HEK293 (cell line): ENCODE measurements at regions not wholly inside any gene's neighbourhood (a gene's known extent, or its start where the extent isn't known, plus 50 kb on each side); places are given as distances from the start of the nearest gene placed in this dataset.

ENCODE experiments used
- CTCF ChIA-PET: fragments of 350-600 bp; formaldehyde crosslinking; extraction: SDS; loops from one replicate; lab custom pipeline; 2021; ENCODE audit warnings: antibody characterized with exemption; lab: Yijun Ruan, JAX
- POLR2A ChIA-PET: fragments of 300-600 bp; formaldehyde crosslinking; extraction: SDS; loops from one replicate; lab custom pipeline; 2020; ENCODE audit warnings: antibody characterized with exemption, inconsistent platforms; lab: Yijun Ruan, JAX
- H3K27ac ChIP-seq: fragments of 200-500 bp; sonication (Bioruptor generic); 2 replicates; pipeline ENCODE4 v1.5.1; 2014; ENCODE audit warnings: low read depth, low read length, control low read depth, inconsistent platforms; ENCODE audit errors: extremely low read depth
- H3K36me3 ChIP-seq, 2 experiments: fragments of 200-500 bp in 1 of 2; sonication (Bioruptor generic) in 1 of 2; 1 replicate in 1 of 2; 2 replicates in 1 of 2; pipeline ENCODE4 v1.5.1; 2014 to 2017; ENCODE audit warnings: inconsistent platforms in 2 of 2, low read length in 2 of 2; ENCODE audit not compliant: control insufficient read depth in 2 of 2, insufficient read depth in 1 of 2
- H3K4me1 ChIP-seq: fragments of 200-500 bp; sonication (Bioruptor generic); 2 replicates; pipeline ENCODE4 v1.5.1; 2014; ENCODE audit warnings: mild to moderate bottlenecking, low read length, inconsistent platforms; ENCODE audit not compliant: control insufficient read depth, insufficient read depth
- H3K4me3 ChIP-seq: 2 replicates; pipeline ENCODE4 v1.5.1; 2011; ENCODE audit warnings: low read depth, mild to moderate bottlenecking, control low read depth, low read length, moderate library complexity
- H3K9me3 ChIP-seq: fragments of 200-500 bp; sonication (Bioruptor generic); 2 replicates; pipeline ENCODE4 v1.5.1; 2014; ENCODE audit warnings: low read depth, low read length, inconsistent platforms; ENCODE audit not compliant: control insufficient read depth, insufficient read depth
- GLIS1 ChIP-seq: fragments of 450-650 bp; formaldehyde crosslinking; IDR thresholded peaks from 2 replicates; pipeline ENCODE4 v1.5.1; 2016; ENCODE audit warnings: missing biosample characterization, missing genetic modification characterization
- HOXA7 ChIP-seq: sonication (generic); formaldehyde crosslinking; IDR thresholded peaks from 2 replicates; pipeline ENCODE4 v1.8.1; 2022; ENCODE audit warnings: missing genetic modification reagents, borderline replicate concordance
- HOXC10 ChIP-seq: sonication (generic); formaldehyde crosslinking; IDR thresholded peaks from 2 replicates; pipeline ENCODE4 v1.8.1; 2023; ENCODE audit warnings: mild to moderate bottlenecking, missing genetic modification reagents
- MEIS1 ChIP-seq: sonication (generic); formaldehyde crosslinking; IDR thresholded peaks from 2 replicates; pipeline ENCODE4 v1.8.1; 2022; ENCODE audit warnings: missing genetic modification reagents, mild to moderate bottlenecking, borderline replicate concordance
- SP3 ChIP-seq: fragments of 450-650 bp; formaldehyde crosslinking; IDR thresholded peaks from 2 replicates; pipeline ENCODE4 v1.5.1; 2016; ENCODE audit warnings: missing biosample characterization, missing genetic modification characterization
- YY2 ChIP-seq: fragments of 450-650 bp; formaldehyde crosslinking; IDR thresholded peaks from 2 replicates; pipeline ENCODE4 v1.5.1; 2016; ENCODE audit warnings: missing biosample characterization, missing genetic modification characterization
- ZBTB1 ChIP-seq: fragments of 450-650 bp; formaldehyde crosslinking; IDR thresholded peaks from 2 replicates; pipeline ENCODE4 v1.5.1; 2016; ENCODE audit warnings: missing biosample characterization, missing genetic modification characterization
- ZNF132 ChIP-seq: fragments of 450-650 bp; formaldehyde crosslinking; IDR thresholded peaks from 2 replicates; pipeline ENCODE4 v1.5.1; 2017; ENCODE audit warnings: missing biosample characterization, missing genetic modification characterization, borderline replicate concordance
- ZNF157 ChIP-seq: fragments of 450-650 bp; formaldehyde crosslinking; IDR thresholded peaks from 2 replicates; pipeline ENCODE4 v1.5.1; 2016; ENCODE audit warnings: missing biosample characterization, missing genetic modification characterization
- ZNF174 ChIP-seq: fragments of 450-650 bp; formaldehyde crosslinking; IDR thresholded peaks from 2 replicates; pipeline ENCODE4 v1.5.0; 2017; ENCODE audit warnings: missing biosample characterization, mild to moderate bottlenecking, missing genetic modification characterization
- ZNF19 ChIP-seq: fragments of 450-650 bp; formaldehyde crosslinking; IDR thresholded peaks from 2 replicates; pipeline ENCODE4; 2016; ENCODE audit warnings: missing biosample characterization, missing genetic modification characterization, low read depth
- ZNF23 ChIP-seq: fragments of 450-650 bp; formaldehyde crosslinking; IDR thresholded peaks from 2 replicates; pipeline ENCODE4 v1.5.1; 2016; ENCODE audit warnings: missing biosample characterization, missing genetic modification characterization, borderline replicate concordance
- ZNF248 ChIP-seq: fragments of 450-650 bp; formaldehyde crosslinking; IDR thresholded peaks from 2 replicates; pipeline ENCODE4 v1.5.1; 2017; ENCODE audit warnings: missing biosample characterization, missing genetic modification characterization
- ZNF324 ChIP-seq: fragments of 450-650 bp; formaldehyde crosslinking; IDR thresholded peaks from 2 replicates; pipeline ENCODE4 v1.5.1; 2016; ENCODE audit warnings: missing biosample characterization, missing genetic modification characterization
- ZNF335 ChIP-seq: fragments of 450-650 bp; formaldehyde crosslinking; conservative IDR thresholded peaks from 2 replicates; pipeline ENCODE4 v1.5.1; 2016; ENCODE audit warnings: missing biosample characterization, missing genetic modification characterization
- ZNF341 ChIP-seq: fragments of 450-650 bp; formaldehyde crosslinking; IDR thresholded peaks from 2 replicates; pipeline ENCODE4; 2016; ENCODE audit warnings: low read depth, missing biosample characterization, missing genetic modification characterization
- ZNF416 ChIP-seq: fragments of 450-650 bp; formaldehyde crosslinking; IDR thresholded peaks from 2 replicates; pipeline ENCODE4 v1.5.1; 2016; ENCODE audit warnings: missing biosample characterization, missing genetic modification characterization
- ZNF514 ChIP-seq: fragments of 450-650 bp; formaldehyde crosslinking; IDR thresholded peaks from 2 replicates; pipeline ENCODE4 v1.5.1; 2016; ENCODE audit warnings: missing biosample characterization, missing genetic modification characterization
- ZNF558 ChIP-seq: fragments of 450-650 bp; formaldehyde crosslinking; IDR thresholded peaks from 2 replicates; pipeline ENCODE4 v1.5.1; 2016; ENCODE audit warnings: missing biosample characterization, missing genetic modification characterization
- ZNF658 ChIP-seq: fragments of 450-650 bp; formaldehyde crosslinking; IDR thresholded peaks from 2 replicates; pipeline ENCODE4; 2016; ENCODE audit warnings: missing biosample characterization, missing genetic modification characterization
- ZNF660 ChIP-seq: fragments of 450-650 bp; IDR thresholded peaks from 2 replicates; pipeline ENCODE4 v1.5.1; 2018; ENCODE audit warnings: missing biosample characterization, mild to moderate bottlenecking, missing genetic modification characterization
- ZNF701 ChIP-seq: fragments of 450-650 bp; formaldehyde crosslinking; IDR thresholded peaks from 2 replicates; pipeline ENCODE4 v1.5.1; 2016; ENCODE audit warnings: missing biosample characterization, missing genetic modification characterization
- ZNF768 ChIP-seq: fragments of 450-650 bp; formaldehyde crosslinking; IDR thresholded peaks from 2 replicates; pipeline ENCODE4 v1.5.1; 2018; ENCODE audit warnings: missing biosample characterization, mild to moderate bottlenecking, missing genetic modification characterization
- TF ChIP-seq, protein P1 (sequence below): fragments of 450-650 bp; formaldehyde crosslinking; IDR thresholded peaks from 2 replicates; pipeline ENCODE4 v1.5.1; 2016; ENCODE audit warnings: missing biosample characterization, missing genetic modification characterization, borderline replicate concordance
- TF ChIP-seq, protein P2 (sequence below): fragments of 450-650 bp; formaldehyde crosslinking; IDR thresholded peaks from 2 replicates; pipeline ENCODE4 v1.5.1; 2016; ENCODE audit warnings: missing biosample characterization, missing genetic modification characterization
- TF ChIP-seq, protein P3 (sequence below): fragments of 450-650 bp; formaldehyde crosslinking; IDR thresholded peaks from 2 replicates; pipeline ENCODE4 v1.5.1; 2016; ENCODE audit warnings: missing biosample characterization, missing genetic modification characterization, borderline replicate concordance

DNA sequence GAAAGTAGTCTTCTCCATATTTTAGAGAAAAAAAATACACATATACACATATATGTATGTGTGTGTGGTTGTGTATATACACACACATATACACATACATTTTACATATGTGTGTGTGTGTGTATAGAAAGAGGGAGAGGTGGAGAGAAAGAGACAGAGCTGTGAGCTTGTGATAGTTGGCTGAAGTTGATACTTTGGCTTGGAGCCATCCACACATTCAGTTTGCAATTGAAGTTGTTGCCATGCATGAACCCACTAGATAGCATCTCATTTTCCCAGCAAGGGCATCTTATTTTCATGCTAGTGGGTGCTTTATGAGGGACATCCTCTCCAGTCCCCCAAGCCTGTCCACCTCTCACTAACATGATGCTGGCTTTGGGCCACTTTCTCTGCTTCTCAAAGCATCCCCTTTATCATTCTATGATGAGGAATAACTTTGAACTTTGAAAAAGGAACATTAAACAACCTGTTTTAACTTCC, 228.6 kb downstream of the ZNF621 start:
- CTCF ChIA-PET, result no interaction called here
- Histone ChIP-seq H3K9me3 (no peaks in the 10 kb centered on the region), H3K4me3 (no peak overlapping the region), H3K4me1 (no peaks in the 10 kb centered on the region), H3K27ac (no peak overlapping the region), H3K36me3 (no peaks in the 10 kb centered on the region)
- TF ChIP-seq ZNF248 (tag by site-specific recombination), result no peak
- no peak for TF ChIP-seq ZNF174 (tag by site-specific recombination)
- no peak for TF ChIP-seq ZNF660 (tag by site-specific recombination)
- no peak for TF ChIP-seq ZNF701 (tag by site-specific recombination)
- no peak for TF ChIP-seq ZNF341
- TF ChIP-seq YY2 (tag by site-specific recombination), result no peak
- TF ChIP-seq GLIS1 (tag by site-specific recombination), result no peak
- no peak for TF ChIP-seq ZNF658 (tag by site-specific recombination)
- TF ChIP-seq, protein P1, sequence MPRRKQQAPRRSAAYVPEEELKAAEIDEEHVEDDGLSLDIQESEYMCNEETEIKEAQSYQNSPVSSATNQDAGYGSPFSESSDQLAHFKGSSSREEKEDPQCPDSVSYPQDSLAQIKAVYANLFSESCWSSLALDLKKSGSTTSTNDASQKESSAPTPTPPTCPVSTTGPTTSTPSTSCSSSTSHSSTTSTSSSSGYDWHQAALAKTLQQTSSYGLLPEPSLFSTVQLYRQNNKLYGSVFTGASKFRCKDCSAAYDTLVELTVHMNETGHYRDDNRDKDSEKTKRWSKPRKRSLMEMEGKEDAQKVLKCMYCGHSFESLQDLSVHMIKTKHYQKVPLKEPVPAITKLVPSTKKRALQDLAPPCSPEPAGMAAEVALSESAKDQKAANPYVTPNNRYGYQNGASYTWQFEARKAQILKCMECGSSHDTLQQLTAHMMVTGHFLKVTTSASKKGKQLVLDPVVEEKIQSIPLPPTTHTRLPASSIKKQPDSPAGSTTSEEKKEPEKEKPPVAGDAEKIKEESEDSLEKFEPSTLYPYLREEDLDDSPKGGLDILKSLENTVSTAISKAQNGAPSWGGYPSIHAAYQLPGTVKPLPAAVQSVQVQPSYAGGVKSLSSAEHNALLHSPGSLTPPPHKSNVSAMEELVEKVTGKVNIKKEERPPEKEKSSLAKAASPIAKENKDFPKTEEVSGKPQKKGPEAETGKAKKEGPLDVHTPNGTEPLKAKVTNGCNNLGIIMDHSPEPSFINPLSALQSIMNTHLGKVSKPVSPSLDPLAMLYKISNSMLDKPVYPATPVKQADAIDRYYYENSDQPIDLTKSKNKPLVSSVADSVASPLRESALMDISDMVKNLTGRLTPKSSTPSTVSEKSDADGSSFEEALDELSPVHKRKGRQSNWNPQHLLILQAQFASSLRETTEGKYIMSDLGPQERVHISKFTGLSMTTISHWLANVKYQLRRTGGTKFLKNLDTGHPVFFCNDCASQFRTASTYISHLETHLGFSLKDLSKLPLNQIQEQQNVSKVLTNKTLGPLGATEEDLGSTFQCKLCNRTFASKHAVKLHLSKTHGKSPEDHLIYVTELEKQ (tag by site-specific recombination), result no peak
- TF ChIP-seq, protein P2, sequence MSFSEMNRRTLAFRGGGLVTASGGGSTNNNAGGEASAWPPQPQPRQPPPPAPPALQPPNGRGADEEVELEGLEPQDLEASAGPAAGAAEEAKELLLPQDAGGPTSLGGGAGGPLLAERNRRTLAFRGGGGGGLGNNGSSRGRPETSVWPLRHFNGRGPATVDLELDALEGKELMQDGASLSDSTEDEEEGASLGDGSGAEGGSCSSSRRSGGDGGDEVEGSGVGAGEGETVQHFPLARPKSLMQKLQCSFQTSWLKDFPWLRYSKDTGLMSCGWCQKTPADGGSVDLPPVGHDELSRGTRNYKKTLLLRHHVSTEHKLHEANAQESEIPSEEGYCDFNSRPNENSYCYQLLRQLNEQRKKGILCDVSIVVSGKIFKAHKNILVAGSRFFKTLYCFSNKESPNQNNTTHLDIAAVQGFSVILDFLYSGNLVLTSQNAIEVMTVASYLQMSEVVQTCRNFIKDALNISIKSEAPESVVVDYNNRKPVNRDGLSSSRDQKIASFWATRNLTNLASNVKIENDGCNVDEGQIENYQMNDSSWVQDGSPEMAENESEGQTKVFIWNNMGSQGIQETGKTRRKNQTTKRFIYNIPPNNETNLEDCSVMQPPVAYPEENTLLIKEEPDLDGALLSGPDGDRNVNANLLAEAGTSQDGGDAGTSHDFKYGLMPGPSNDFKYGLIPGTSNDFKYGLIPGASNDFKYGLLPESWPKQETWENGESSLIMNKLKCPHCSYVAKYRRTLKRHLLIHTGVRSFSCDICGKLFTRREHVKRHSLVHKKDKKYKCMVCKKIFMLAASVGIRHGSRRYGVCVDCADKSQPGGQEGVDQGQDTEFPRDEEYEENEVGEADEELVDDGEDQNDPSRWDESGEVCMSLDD, result no peak
- TF ChIP-seq ZNF157 (tag by site-specific recombination), result no peak
- TF ChIP-seq, protein P3, sequence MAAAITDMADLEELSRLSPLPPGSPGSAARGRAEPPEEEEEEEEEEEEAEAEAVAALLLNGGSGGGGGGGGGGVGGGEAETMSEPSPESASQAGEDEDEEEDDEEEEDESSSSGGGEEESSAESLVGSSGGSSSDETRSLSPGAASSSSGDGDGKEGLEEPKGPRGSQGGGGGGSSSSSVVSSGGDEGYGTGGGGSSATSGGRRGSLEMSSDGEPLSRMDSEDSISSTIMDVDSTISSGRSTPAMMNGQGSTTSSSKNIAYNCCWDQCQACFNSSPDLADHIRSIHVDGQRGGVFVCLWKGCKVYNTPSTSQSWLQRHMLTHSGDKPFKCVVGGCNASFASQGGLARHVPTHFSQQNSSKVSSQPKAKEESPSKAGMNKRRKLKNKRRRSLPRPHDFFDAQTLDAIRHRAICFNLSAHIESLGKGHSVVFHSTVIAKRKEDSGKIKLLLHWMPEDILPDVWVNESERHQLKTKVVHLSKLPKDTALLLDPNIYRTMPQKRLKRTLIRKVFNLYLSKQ (tag by site-specific recombination), result no peak
- TF ChIP-seq HOXA7 (CRISPR knock-in tag), result no peak
- TF ChIP-seq ZNF335 (tag by site-specific recombination), result no peak
- no peak for TF ChIP-seq ZNF514 (tag by site-specific recombination)
- no peak for TF ChIP-seq ZNF23 (tag by site-specific recombination)
- POLR2A ChIA-PET, result no interaction called here

DNA sequence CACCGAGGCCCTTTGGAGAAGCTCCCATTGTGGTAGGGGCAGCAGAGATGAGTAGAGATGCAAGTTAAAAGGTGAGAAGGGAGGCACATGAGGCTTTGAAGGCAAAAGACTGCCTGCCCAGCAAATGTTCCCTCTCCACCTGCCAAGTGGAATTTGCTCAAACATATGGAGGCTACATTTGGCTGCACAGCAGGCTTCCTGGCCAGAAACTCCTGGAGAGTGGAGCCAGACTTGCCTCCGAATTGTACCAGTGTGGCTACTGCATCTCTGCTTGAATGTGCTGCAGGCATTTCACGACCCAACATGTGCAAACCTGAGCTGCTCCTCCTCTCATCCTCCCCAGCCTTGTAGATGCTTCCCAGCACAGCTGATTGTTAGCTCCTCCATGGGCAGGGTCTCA, 229.2 kb downstream of the ZNF621 start:
- Histone ChIP-seq H3K27ac (no peak overlapping the region), H3K36me3 (no peaks in the 10 kb centered on the region), H3K4me3 (no peak overlapping the region), H3K4me1 (no peaks in the 10 kb centered on the region), H3K9me3 (no peaks in the 10 kb centered on the region)
- ChIA-PET CTCF (no interaction called here), POLR2A (no interaction called here)
- TF ChIP-seq MEIS1 (CRISPR knock-in tag) (no peak), ZNF324 (no peak), HOXC10 (no peak), SP3 (tag by site-specific recombination) (no peak), HOXA7 (CRISPR knock-in tag) (no peak), ZNF416 (tag by site-specific recombination) (no peak), ZNF768 (tag by site-specific recombination) (no peak), ZNF132 (no peak), ZNF19 (tag by site-specific recombination) (no peak), ZNF558 (no peak), ZBTB1 (tag by site-specific recombination) (no peak)
